SK-N-SH treated with all-trans-retinoic acid at 6 μM for 48 hours (cell line): ENCODE measurements at regions not wholly inside any gene's neighbourhood (a gene's known extent, or its start where the extent isn't known, plus 50 kb on each side); places are given as distances from the start of the nearest gene placed in this dataset.

ENCODE experiments used
- RARB ChIP-seq: fragments of 250-450 bp; sonication (Bioruptor Pico); IDR thresholded peaks from 2 replicates; pipeline ENCODE4 v1.8.0; 2021; ENCODE audit warnings: mild to moderate bottlenecking, moderate library complexity
- TCF4 ChIP-seq: fragments of 250-450 bp; sonication (Bioruptor Pico); IDR thresholded peaks from 2 replicates; pipeline ENCODE4 v1.8.0; 2021; ENCODE audit warnings: mild to moderate bottlenecking, moderate library complexity, borderline replicate concordance

DNA sequence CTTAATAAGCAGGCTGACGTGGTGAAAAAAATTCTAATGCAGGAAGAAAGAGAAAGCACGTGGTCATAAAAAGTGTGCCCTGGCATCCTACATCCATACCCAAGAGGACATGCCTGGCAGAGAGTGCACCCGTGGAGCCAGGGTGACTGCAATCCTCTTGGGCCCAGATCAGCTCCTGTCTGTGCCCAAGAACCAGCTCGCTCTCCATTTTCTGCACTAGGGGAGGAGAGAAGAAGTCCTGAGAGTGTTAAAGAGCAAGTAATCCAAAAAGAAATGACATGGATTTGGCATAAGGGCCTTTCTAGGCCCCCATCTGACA is 483.1 kb downstream of the BCOR start:
- TF ChIP-seq RARB (no peak), TCF4 (CRISPR knock-in tag) (no peak)
